ENCODE measurements at regions not wholly inside any gene's neighbourhood (a gene's known extent, or its start where the extent isn't known, plus 50 kb on each side); places are given as distances from the start of the nearest gene placed in this dataset.

DNA sequence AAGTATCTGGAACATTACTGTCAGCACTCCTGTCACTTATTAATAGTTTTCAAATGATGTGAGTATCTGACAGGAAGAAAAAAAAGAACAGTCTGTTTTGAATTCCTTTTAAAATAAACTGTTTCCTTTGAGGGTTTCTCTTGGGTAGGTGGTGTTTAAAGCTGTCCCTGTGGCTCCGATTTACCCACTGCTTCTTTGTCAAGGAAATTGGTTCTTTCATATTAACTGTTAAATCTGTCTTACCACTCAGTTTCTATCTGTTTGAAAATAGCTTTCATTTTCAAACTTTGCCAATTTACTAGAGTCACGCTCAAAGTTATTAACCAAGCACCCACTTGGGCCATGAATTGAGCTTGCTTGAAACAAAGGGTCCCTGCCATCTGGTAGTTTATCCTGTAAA is 614.6 kb upstream of the NXPH2 start:
- DNase-seq (ENCODE audit: low read depth, low spot score) (no peak), FAIRE-seq (no peak)
- Histone ChIP-seq H3K4me2 (ENCODE audit: control insufficient read depth, extremely low read depth, insufficient read depth, low read depth, low read length) (no peak overlapping the region), H3K27ac (ENCODE audit: control insufficient read depth, insufficient read depth, low read length) (no peak overlapping the region), H3K9me1 (ENCODE audit: control insufficient read depth, extremely low read depth, insufficient read depth, low read length) (no peaks in the 10 kb centered on the region), H3K4me3 (ENCODE audit: control insufficient read depth in 2 of 3, extremely low read depth in 1 of 3, insufficient read depth in 2 of 3, low read depth in 1 of 3, low read length in 3 of 3) (no peak overlapping the region), H3K9ac (ENCODE audit: control insufficient read depth, extremely low read depth, insufficient read depth, low read length) (no peak overlapping the region), H3K9me3 (ENCODE audit: control insufficient read depth, low read depth, low read length) (no peaks in the 10 kb centered on the region), H4K20me1 (ENCODE audit: control insufficient read depth, extremely low read depth, insufficient read depth, low read length) (no peaks in the 10 kb centered on the region), H3K79me2 (ENCODE audit: control insufficient read depth, insufficient read depth, low read length) (no peaks in the 10 kb centered on the region), H3K4me1 (ENCODE audit: control insufficient read depth, extremely low read depth, insufficient read depth, low read length) (no peaks in the 10 kb centered on the region), H2AFZ (ENCODE audit: control insufficient read depth, low read length) (no peak overlapping the region), H3K36me3 (ENCODE audit: control insufficient read depth in 2 of 2, extremely low read depth in 1 of 2, insufficient read depth in 2 of 2, low read length in 2 of 2) (no peaks in the 10 kb centered on the region), H3K27me3 (ENCODE audit: control insufficient read depth, extremely low read depth, insufficient read depth, low read length) (no peaks in the 10 kb centered on the region)
- TF ChIP-seq, protein P1, sequence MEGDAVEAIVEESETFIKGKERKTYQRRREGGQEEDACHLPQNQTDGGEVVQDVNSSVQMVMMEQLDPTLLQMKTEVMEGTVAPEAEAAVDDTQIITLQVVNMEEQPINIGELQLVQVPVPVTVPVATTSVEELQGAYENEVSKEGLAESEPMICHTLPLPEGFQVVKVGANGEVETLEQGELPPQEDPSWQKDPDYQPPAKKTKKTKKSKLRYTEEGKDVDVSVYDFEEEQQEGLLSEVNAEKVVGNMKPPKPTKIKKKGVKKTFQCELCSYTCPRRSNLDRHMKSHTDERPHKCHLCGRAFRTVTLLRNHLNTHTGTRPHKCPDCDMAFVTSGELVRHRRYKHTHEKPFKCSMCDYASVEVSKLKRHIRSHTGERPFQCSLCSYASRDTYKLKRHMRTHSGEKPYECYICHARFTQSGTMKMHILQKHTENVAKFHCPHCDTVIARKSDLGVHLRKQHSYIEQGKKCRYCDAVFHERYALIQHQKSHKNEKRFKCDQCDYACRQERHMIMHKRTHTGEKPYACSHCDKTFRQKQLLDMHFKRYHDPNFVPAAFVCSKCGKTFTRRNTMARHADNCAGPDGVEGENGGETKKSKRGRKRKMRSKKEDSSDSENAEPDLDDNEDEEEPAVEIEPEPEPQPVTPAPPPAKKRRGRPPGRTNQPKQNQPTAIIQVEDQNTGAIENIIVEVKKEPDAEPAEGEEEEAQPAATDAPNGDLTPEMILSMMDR (optimal IDR thresholded peaks at IDR 0.05 in 1 of 3, IDR thresholded peaks at IDR 0.05 in 1 of 3, conservative IDR thresholded peaks at IDR 0.05 in 1 of 3; ENCODE audit: extremely low read depth in 1 of 3, insufficient read depth in 2 of 3, low read length in 3 of 3) = no peak
- TF ChIP-seq EZH2 (IDR thresholded peaks at IDR 0.05; ENCODE audit: low read length) = no peak
- dilution Hi-C loops (cut with MboI; ENCODE audit: extremely low pct_ligation_motif_present, low sequenced_read_pairs) = no loop called here

DNA sequence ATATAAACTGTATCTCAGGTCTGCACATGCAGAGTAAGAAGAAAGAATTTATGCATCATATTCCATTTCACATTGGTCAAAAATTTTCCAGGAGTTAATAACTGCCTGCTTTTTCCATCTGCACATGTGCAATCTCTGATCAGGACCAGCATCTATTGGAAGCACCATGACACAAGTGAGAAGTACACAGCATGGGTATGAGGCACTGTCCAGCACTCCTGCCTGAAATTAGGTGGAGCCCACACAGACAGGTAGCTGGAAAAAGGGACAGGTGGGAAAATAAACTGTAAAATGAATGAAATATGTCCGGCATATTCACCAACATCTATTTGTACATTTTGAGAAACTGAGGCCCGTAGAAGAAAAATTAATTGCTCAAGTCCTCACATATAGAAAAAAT is 609.2 kb upstream of the NXPH2 start:
- Histone ChIP-seq H3K36me3 (ENCODE audit: control insufficient read depth in 2 of 2, extremely low read depth in 1 of 2, insufficient read depth in 2 of 2, low read length in 2 of 2) (no peaks in the 10 kb centered on the region), H3K4me1 (ENCODE audit: control insufficient read depth, extremely low read depth, insufficient read depth, low read length) (no peaks in the 10 kb centered on the region), H3K9ac (ENCODE audit: control insufficient read depth, extremely low read depth, insufficient read depth, low read length) (no peak overlapping the region), H3K27ac (ENCODE audit: control insufficient read depth, insufficient read depth, low read length) (no peak overlapping the region), H3K79me2 (ENCODE audit: control insufficient read depth, insufficient read depth, low read length) (no peaks in the 10 kb centered on the region), H3K4me3 (ENCODE audit: control insufficient read depth in 2 of 3, extremely low read depth in 1 of 3, insufficient read depth in 2 of 3, low read depth in 1 of 3, low read length in 3 of 3) (no peak overlapping the region), H3K4me2 (ENCODE audit: control insufficient read depth, extremely low read depth, insufficient read depth, low read depth, low read length) (no peak overlapping the region), H3K27me3 (ENCODE audit: control insufficient read depth, extremely low read depth, insufficient read depth, low read length) (no peaks in the 10 kb centered on the region), H2AFZ (ENCODE audit: control insufficient read depth, low read length) (no peak overlapping the region), H3K9me1 (ENCODE audit: control insufficient read depth, extremely low read depth, insufficient read depth, low read length) (no peaks in the 10 kb centered on the region), H4K20me1 (ENCODE audit: control insufficient read depth, extremely low read depth, insufficient read depth, low read length) (no peaks in the 10 kb centered on the region), H3K9me3 (ENCODE audit: control insufficient read depth, low read depth, low read length) (no peaks in the 10 kb centered on the region)
- dilution Hi-C loops (cut with MboI; ENCODE audit: extremely low pct_ligation_motif_present, low sequenced_read_pairs) = no loop called here
- no peak for DNase-seq (ENCODE audit: low read depth, low spot score)
- TF ChIP-seq, protein P1 (optimal IDR thresholded peaks at IDR 0.05 in 1 of 3, IDR thresholded peaks at IDR 0.05 in 1 of 3, conservative IDR thresholded peaks at IDR 0.05 in 1 of 3; ENCODE audit: extremely low read depth in 1 of 3, insufficient read depth in 2 of 3, low read length in 3 of 3) = no peak
- no peak for TF ChIP-seq EZH2 (IDR thresholded peaks at IDR 0.05; ENCODE audit: low read length)
- no peak for FAIRE-seq
